Stomach (tissue), 4 donors: ENCODE measurements at regions not wholly inside any gene's neighbourhood (a gene's known extent, or its start where the extent isn't known, plus 50 kb on each side); places are given as distances from the start of the nearest gene placed in this dataset.

Experiments
- CTCF ChIP-seq, 7 experiments: fragments of 450-650 bp in 4 of 7; fragments of 200-600 bp in 3 of 7; sonication (generic) in 3 of 7; IDR thresholded peaks; one replicate each; pipeline ENCODE4 v1.5.1; 2016 to 2019; ENCODE audit warnings: antibody characterized with exemption in 7 of 7, control low read depth in 2 of 7, mild to moderate bottlenecking in 1 of 7
- EP300 ChIP-seq: sonication (generic); formaldehyde crosslinking; IDR thresholded peaks from one replicate; pipeline ENCODE4 v1.6.1; 2017; ENCODE audit warnings: antibody characterized with exemption
- POLR2AphosphoS5 ChIP-seq, 3 donors: sonication (generic); formaldehyde crosslinking; IDR thresholded peaks; one replicate each; pipeline ENCODE4 v1.6.1; 2016; ENCODE audit warnings: antibody characterized with exemption in 3 of 3

- TF ChIP-seq POLR2AphosphoS5 (IDR thresholded peaks at IDR 0.05) (no peak), CTCF (IDR thresholded peaks at IDR 0.05) (no peak), EP300 (no peak)
Observed at GRCh38 chr5:57396701-57397100, 85.9 kb downstream of the ACTBL2 start.
